GM12891 (cell line): ENCODE measurements at regions not wholly inside any gene's neighbourhood (a gene's known extent, or its start where the extent isn't known, plus 50 kb on each side); places are given as distances from the start of the nearest gene placed in this dataset.

Experiments
- POLR2A ChIP-seq: IDR thresholded peaks from 2 replicates; pipeline ENCODE4 v1.6.1; 2011; ENCODE audit warnings: low read depth, low read length, control low read depth
- POLR2AphosphoS5 ChIP-seq: IDR thresholded peaks from 2 replicates; pipeline ENCODE4 v1.6.1; 2011; ENCODE audit warnings: low read depth, low read length, control low read depth
- TAF1 ChIP-seq: IDR thresholded peaks from 2 replicates; pipeline ENCODE4 v1.6.1; 2011; ENCODE audit warnings: low read depth, low read length, control low read depth

DNA sequence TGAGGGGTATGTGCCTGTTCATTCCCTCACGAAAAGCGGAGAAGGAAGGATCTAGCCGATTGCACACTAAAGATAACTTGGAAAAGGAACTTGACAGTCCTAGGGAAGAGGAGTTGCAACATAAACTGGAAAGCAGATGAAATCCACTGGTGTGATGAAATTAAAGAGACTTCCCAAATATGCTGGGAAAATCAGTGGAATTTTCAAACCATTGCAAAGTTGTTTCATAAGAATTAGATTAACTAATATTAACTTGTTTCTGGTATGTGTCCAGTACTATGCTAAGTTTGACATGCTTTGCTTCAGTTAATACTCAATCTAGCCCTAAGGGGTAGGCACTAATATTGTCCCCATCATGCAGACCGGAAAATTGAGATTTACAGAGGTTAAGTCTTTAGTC lies 222.7 kb downstream of the IKZF2 start:
- no peak for TF ChIP-seq POLR2AphosphoS5
- no peak for TF ChIP-seq POLR2A
- no peak for TF ChIP-seq TAF1
